IMR-90 (cell line): ENCODE measurements at regions not wholly inside any gene's neighbourhood (a gene's known extent, or its start where the extent isn't known, plus 50 kb on each side); places are given as distances from the start of the nearest gene placed in this dataset.

ENCODE experiments used
- ATAC-seq: fragments of 200-7000 bp; cut with Tn5 transposase; 2 replicates; pipeline ENCODE4 v1.9.1; 2020; ENCODE audit warnings: low read depth, mild to moderate bottlenecking, moderate library complexity
- BruUV-seq: library from RNA; stranded (reverse); fragments of 400-500 nt; replicated peaks from 2 replicates; lab custom pipeline; 2021; lab: Mats Ljungman, UMichigan
- CTCF ChIA-PET: fragments of 300-600 bp; formaldehyde crosslinking; extraction: SDS; loops from one replicate; lab custom pipeline; 2021; ENCODE audit warnings: antibody characterized with exemption; lab: Yijun Ruan, JAX
- POLR2A ChIA-PET: fragments of 300-600 bp; sonication (Branson Sonifier 250); formaldehyde crosslinking; loops from one replicate; lab custom pipeline; 2022; ENCODE audit warnings: antibody characterized with exemption; ENCODE audit not compliant: unreplicated experiment; lab: Charles Lee
- DNase-seq: peaks from one replicate; pipeline ENCODE4 v3.0.0; 2013
- H2AFZ ChIP-seq: replicated peaks from 2 replicates; pipeline ENCODE3; 2013; ENCODE audit warnings: low read length, mild to moderate bottlenecking; ENCODE audit not compliant: poor library complexity
- H2AK5ac ChIP-seq: 2 replicates; pipeline ENCODE4 v1.6.1; 2013; ENCODE audit warnings: low read depth, low read length, inconsistent platforms
- H2AK9ac ChIP-seq: replicated peaks from 2 replicates; pipeline ENCODE3; 2013; ENCODE audit warnings: mild to moderate bottlenecking, low read depth, low read length, moderate library complexity; ENCODE audit not compliant: poor library complexity
- H2BK120ac ChIP-seq: 2 replicates; pipeline ENCODE4 v1.6.1; 2013; ENCODE audit warnings: low read depth, low read length, inconsistent platforms
- H2BK15ac ChIP-seq: 3 replicates; pipeline ENCODE4 v1.6.1; 2013; ENCODE audit warnings: low read depth, low read length, inconsistent platforms
- H2BK20ac ChIP-seq: 2 replicates; pipeline ENCODE4 v1.6.1; 2013; ENCODE audit warnings: low read depth, mild to moderate bottlenecking, inconsistent platforms, low read length, moderate library complexity
- H2BK5ac ChIP-seq: 2 replicates; pipeline ENCODE4 v1.6.1; 2013; ENCODE audit warnings: mild to moderate bottlenecking, low read depth, low read length, inconsistent platforms; ENCODE audit not compliant: poor library complexity, severe bottlenecking
- H3K14ac ChIP-seq: replicated peaks from 2 replicates; pipeline ENCODE4 v1.6.1; 2013; ENCODE audit warnings: low read depth, low read length, inconsistent platforms
- H3K18ac ChIP-seq: 2 replicates; pipeline ENCODE4 v1.6.1; 2013; ENCODE audit warnings: low read depth, low read length, control low read depth
- H3K23ac ChIP-seq: 2 replicates; pipeline ENCODE4 v1.6.1; 2013; ENCODE audit warnings: low read depth, low read length, inconsistent platforms
- H3K27ac ChIP-seq: 2 replicates; pipeline ENCODE4 v1.5.1; 2013; ENCODE audit warnings: mild to moderate bottlenecking, control low read depth, low read length; ENCODE audit not compliant: insufficient read depth
- H3K27me3 ChIP-seq: 2 replicates; pipeline ENCODE4 v1.6.1; 2013; ENCODE audit warnings: low read length; ENCODE audit not compliant: control insufficient read depth, insufficient read depth
- H3K36me3 ChIP-seq: 2 replicates; pipeline ENCODE4 v1.6.1; 2013; ENCODE audit warnings: low read length, mixed read lengths; ENCODE audit not compliant: control insufficient read depth, insufficient read depth
- H3K4ac ChIP-seq: 2 replicates; pipeline ENCODE4 v1.6.1; 2013; ENCODE audit warnings: low read depth, low read length, inconsistent platforms
- H3K4me1 ChIP-seq: 2 replicates; pipeline ENCODE4 v1.6.1; 2013; ENCODE audit warnings: low read length, mixed read lengths; ENCODE audit not compliant: control insufficient read depth, insufficient read depth
- H3K4me2 ChIP-seq: 2 replicates; pipeline ENCODE4 v1.6.1; 2013; ENCODE audit warnings: low read depth, mild to moderate bottlenecking, control low read depth, low read length, moderate library complexity
- H3K4me3 ChIP-seq: 2 replicates; pipeline ENCODE4 v1.5.1; 2013; ENCODE audit warnings: low read depth, mild to moderate bottlenecking, control low read depth, low read length, moderate library complexity; ENCODE audit not compliant: insufficient read depth
- H3K56ac ChIP-seq: 2 replicates; pipeline ENCODE4 v1.6.1; 2013; ENCODE audit warnings: low read length, inconsistent platforms; ENCODE audit not compliant: insufficient read depth; ENCODE audit errors: extremely low read depth
- H3K79me1 ChIP-seq, 2 experiments: 2 replicates each; pipeline ENCODE4 v1.6.1; 2013; ENCODE audit warnings: low read length in 2 of 2, inconsistent platforms in 1 of 2, low read depth in 1 of 2
- H3K9ac ChIP-seq: 2 replicates; pipeline ENCODE4 v1.6.1; 2013; ENCODE audit warnings: low read depth, low read length, control low read depth
- H3K9me1 ChIP-seq: 2 replicates; pipeline ENCODE4 v1.6.1; 2013; ENCODE audit warnings: low read length, inconsistent platforms; ENCODE audit not compliant: insufficient read depth
- H3K9me3 ChIP-seq: 2 replicates; pipeline ENCODE4 v1.6.1; 2013; ENCODE audit warnings: low read length; ENCODE audit not compliant: control insufficient read depth, insufficient read depth
- H4K20me1 ChIP-seq: 2 replicates; pipeline ENCODE4 v1.6.1; 2013; ENCODE audit warnings: low read length, inconsistent platforms; ENCODE audit not compliant: insufficient read depth
- H4K5ac ChIP-seq: 2 replicates; pipeline ENCODE4 v1.6.1; 2013; ENCODE audit warnings: mild to moderate bottlenecking, low read depth, low read length, control low read depth
- H4K8ac ChIP-seq, 2 experiments: 2 replicates each; pipeline ENCODE4 v1.6.1; 2013; ENCODE audit warnings: low read depth in 2 of 2, low read length in 2 of 2, control low read depth in 1 of 2, inconsistent platforms in 1 of 2
- H4K91ac ChIP-seq: 2 replicates; pipeline ENCODE4 v1.6.1; 2013; ENCODE audit warnings: low read depth, low read length, inconsistent platforms; ENCODE audit not compliant: insufficient read depth
- BHLHE40 ChIP-seq: fragments of 150-350 bp; IDR thresholded peaks from 2 replicates; pipeline ENCODE4 v1.6.1; 2016; ENCODE audit warnings: mild to moderate bottlenecking, low read depth, low read length
- CHD1 ChIP-seq: IDR thresholded peaks from 2 replicates; pipeline ENCODE4 v1.6.1; 2012; ENCODE audit warnings: low read depth, low read length, improper control_type of control experiment
- FOS ChIP-seq: fragments of 150-350 bp; IDR thresholded peaks from 2 replicates; pipeline ENCODE4 v1.6.1; 2016; ENCODE audit warnings: low read depth, low read length
- MAFK ChIP-seq: IDR thresholded peaks from 2 replicates; pipeline ENCODE4 v1.6.1; 2012; ENCODE audit warnings: low read depth, low read length, improper control_type of control experiment
- POLR2A ChIP-seq: IDR thresholded peaks from 2 replicates; pipeline ENCODE4 v1.6.1; 2012; ENCODE audit warnings: mild to moderate bottlenecking, low read depth, low read length
- SMC3 ChIP-seq: fragments of 150-350 bp; IDR thresholded peaks from 2 replicates; pipeline ENCODE4 v1.6.1; 2016; ENCODE audit warnings: low read depth, mild to moderate bottlenecking, antibody characterized with exemption, low read length, moderate library complexity
- WGBS, 2 experiments: methylation state at CpG; one replicate each; pipeline versions ENCODE4 v1.1.5 to v1.1.7; 2013; ENCODE audit warnings: missing lambda C conversion rate in 2 of 2; ENCODE audit not compliant: insufficient read length in 1 of 2; ENCODE audit errors: extremely low coverage in 2 of 2; 5-methylcytosine and 5-hydroxymethylcytosine counted together
- dilution Hi-C: fragments of 300-500 bp; cut with HindIII; formaldehyde crosslinking; loops from one replicate; pipeline ENCODE4 v1.14.3; 2018; ENCODE audit warnings: low sequenced_read_pairs; ENCODE audit not compliant: unreplicated experiment
- in situ Hi-C: fragments of 300-500 bp; cut with MboI; formaldehyde crosslinking; loops from 3 replicates; pipeline ENCODE4 v1.14.3; 2019; ENCODE audit warnings: low sequenced_read_pairs, inconsistent platforms, mixed read lengths
- intact Hi-C: fragments of 100-400 bp; cut with micrococcal nuclease; formaldehyde crosslinking; loops from 2 replicates; pipeline ENCODE4 v1.10.0; 2022
- TF ChIP-seq, protein P1 (sequence below): conservative IDR thresholded peaks from 2 replicates; pipeline ENCODE4 v1.5.1; 2012; ENCODE audit warnings: mild to moderate bottlenecking, low read depth, low read length, improper control_type of control experiment
- TF ChIP-seq, protein P2 (sequence below): fragments of 150-350 bp; IDR thresholded peaks from 2 replicates; pipeline ENCODE4 v1.6.1; 2016; ENCODE audit warnings: low read depth, mild to moderate bottlenecking, low read length, moderate library complexity, borderline replicate concordance
- TF ChIP-seq, protein P3 (sequence below): fragments of 150-350 bp; IDR thresholded peaks from 2 replicates; pipeline ENCODE4 v1.6.1; 2017; ENCODE audit warnings: mild to moderate bottlenecking, antibody characterized with exemption, low read length, low read depth

GRCh38 chr10:78225594-78225993 is 191.9 kb downstream of the RPS24 start:
- no TSS peak for BruUV-seq
- no peak overlapping the region; the same call in 1 of the 2 replicates for H3K56ac ChIP-seq
- no peak overlapping the region for H3K18ac ChIP-seq
- H3K36me3 ChIP-seq = no peaks in the 10 kb centered on the region
- ChIA-PET POLR2A (no interaction called here), CTCF (no interaction called here)
- H3K9ac ChIP-seq = no peak overlapping the region
- 100% methylated on average over 3 of the region's 10 CpGs; no CpG with 5 or more reads in 1 of the 2 experiments for WGBS, 2 experiments
- H2BK5ac ChIP-seq = no peak overlapping the region
- H3K9me3 ChIP-seq = no peaks in the 10 kb centered on the region
- H4K20me1 ChIP-seq = no peaks in the 10 kb centered on the region
- H3K9me1 ChIP-seq = peaks cover 6% of the 10 kb centered on the region
- no peak for DNase-seq
- peak overlapping the region; percentile 22; the same call in 1 of the 2 replicates for H3K4ac ChIP-seq
- no peak overlapping the region for H4K91ac ChIP-seq
- H2AFZ ChIP-seq = peak overlapping the region; percentile 73
- no peaks in the 10 kb centered on the region for H3K79me1 ChIP-seq
- peak overlapping the region; percentile 36; the same call in 1 of the 2 replicates for H2BK120ac ChIP-seq
- H3K23ac ChIP-seq = no peak overlapping the region
- TF ChIP-seq, protein P1, sequence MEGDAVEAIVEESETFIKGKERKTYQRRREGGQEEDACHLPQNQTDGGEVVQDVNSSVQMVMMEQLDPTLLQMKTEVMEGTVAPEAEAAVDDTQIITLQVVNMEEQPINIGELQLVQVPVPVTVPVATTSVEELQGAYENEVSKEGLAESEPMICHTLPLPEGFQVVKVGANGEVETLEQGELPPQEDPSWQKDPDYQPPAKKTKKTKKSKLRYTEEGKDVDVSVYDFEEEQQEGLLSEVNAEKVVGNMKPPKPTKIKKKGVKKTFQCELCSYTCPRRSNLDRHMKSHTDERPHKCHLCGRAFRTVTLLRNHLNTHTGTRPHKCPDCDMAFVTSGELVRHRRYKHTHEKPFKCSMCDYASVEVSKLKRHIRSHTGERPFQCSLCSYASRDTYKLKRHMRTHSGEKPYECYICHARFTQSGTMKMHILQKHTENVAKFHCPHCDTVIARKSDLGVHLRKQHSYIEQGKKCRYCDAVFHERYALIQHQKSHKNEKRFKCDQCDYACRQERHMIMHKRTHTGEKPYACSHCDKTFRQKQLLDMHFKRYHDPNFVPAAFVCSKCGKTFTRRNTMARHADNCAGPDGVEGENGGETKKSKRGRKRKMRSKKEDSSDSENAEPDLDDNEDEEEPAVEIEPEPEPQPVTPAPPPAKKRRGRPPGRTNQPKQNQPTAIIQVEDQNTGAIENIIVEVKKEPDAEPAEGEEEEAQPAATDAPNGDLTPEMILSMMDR = no peak
- no peak for TF ChIP-seq CHD1
- TF ChIP-seq, protein P2, sequence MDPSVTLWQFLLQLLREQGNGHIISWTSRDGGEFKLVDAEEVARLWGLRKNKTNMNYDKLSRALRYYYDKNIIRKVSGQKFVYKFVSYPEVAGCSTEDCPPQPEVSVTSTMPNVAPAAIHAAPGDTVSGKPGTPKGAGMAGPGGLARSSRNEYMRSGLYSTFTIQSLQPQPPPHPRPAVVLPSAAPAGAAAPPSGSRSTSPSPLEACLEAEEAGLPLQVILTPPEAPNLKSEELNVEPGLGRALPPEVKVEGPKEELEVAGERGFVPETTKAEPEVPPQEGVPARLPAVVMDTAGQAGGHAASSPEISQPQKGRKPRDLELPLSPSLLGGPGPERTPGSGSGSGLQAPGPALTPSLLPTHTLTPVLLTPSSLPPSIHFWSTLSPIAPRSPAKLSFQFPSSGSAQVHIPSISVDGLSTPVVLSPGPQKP = no peak
- TF ChIP-seq, protein P3, sequence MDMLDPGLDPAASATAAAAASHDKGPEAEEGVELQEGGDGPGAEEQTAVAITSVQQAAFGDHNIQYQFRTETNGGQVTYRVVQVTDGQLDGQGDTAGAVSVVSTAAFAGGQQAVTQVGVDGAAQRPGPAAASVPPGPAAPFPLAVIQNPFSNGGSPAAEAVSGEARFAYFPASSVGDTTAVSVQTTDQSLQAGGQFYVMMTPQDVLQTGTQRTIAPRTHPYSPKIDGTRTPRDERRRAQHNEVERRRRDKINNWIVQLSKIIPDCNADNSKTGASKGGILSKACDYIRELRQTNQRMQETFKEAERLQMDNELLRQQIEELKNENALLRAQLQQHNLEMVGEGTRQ = no peak
- TF ChIP-seq MAFK = no peak
- no peak for TF ChIP-seq BHLHE40
- no peak for TF ChIP-seq FOS
- no peak for TF ChIP-seq POLR2A
- no peak for TF ChIP-seq SMC3
- H3K4me3 ChIP-seq = no peak overlapping the region
- no peak overlapping the region for H3K27ac ChIP-seq
- intact Hi-C loops (no loop called here), in situ Hi-C loops (no loop called here), dilution Hi-C loops (no loop called here)
- H2BK20ac ChIP-seq = peak overlapping the region; percentile 71
- H3K4me1 ChIP-seq = peaks cover 3% of the 10 kb centered on the region; the same call in 1 of the 2 replicates
- no peak overlapping the region for H4K5ac ChIP-seq
- no peak overlapping the region for H4K8ac ChIP-seq
- H2BK15ac ChIP-seq = 0 out of 3 replicates have a peak overlapping the region, but pooled peaks have one; percentile 19
- no peak for ATAC-seq
- H2AK5ac ChIP-seq = peak overlapping the region; percentile 49; the same call in 1 of the 2 replicates
- H2AK9ac ChIP-seq = no peak overlapping the region
- H3K14ac ChIP-seq = no peak overlapping the region
- H3K4me2 ChIP-seq = no peak overlapping the region
- no peaks in the 10 kb centered on the region for H3K27me3 ChIP-seq
